ENCODE measurements at regions not wholly inside any gene's neighbourhood (a gene's known extent, or its start where the extent isn't known, plus 50 kb on each side); places are given as distances from the start of the nearest gene placed in this dataset.

- no peaks in the 10 kb centered on the region for H3K9me2 ChIP-seq (replicated peaks; ENCODE audit: control insufficient read depth, low read length)
- H3K79me2 ChIP-seq (ENCODE audit: control insufficient read depth, low read length), result no peaks in the 10 kb centered on the region
- TF ChIP-seq CTCF (IDR thresholded peaks at IDR 0.05; ENCODE audit: low read depth, low read length, poor library complexity, severe bottlenecking), result no peak
- no peak for TF ChIP-seq EZH2phosphoT487 (IDR thresholded peaks at IDR 0.05; ENCODE audit: borderline replicate concordance, low read length)
- H3K4me3 ChIP-seq (ENCODE audit: low read length), result no peak overlapping the region
- no peaks in the 10 kb centered on the region for H4K20me1 ChIP-seq (ENCODE audit: control insufficient read depth, insufficient read depth, low read depth, low read length)
- H3K4me1 ChIP-seq (ENCODE audit: control insufficient read depth, low read length), result no peaks in the 10 kb centered on the region
- no peaks in the 10 kb centered on the region for H3K36me3 ChIP-seq (ENCODE audit: control insufficient read depth, low read length)
- no peak overlapping the region for H3K4me2 ChIP-seq (ENCODE audit: low read length)
- H3K27me3 ChIP-seq (ENCODE audit: control insufficient read depth, low read length), result no peaks in the 10 kb centered on the region
- H3K27ac ChIP-seq (ENCODE audit: low read depth, low read length), result no peak overlapping the region
- no peaks in the 10 kb centered on the region for H3K9me3 ChIP-seq (ENCODE audit: control insufficient read depth, insufficient read depth, low read length)
- no peaks in the 10 kb centered on the region for H3F3A ChIP-seq (ENCODE audit: control insufficient read depth, insufficient read depth)
Observed at GRCh38 chr12:88996200-88996788, 356.0 kb downstream of the DUSP6 start.

GRCh38 chr12:88994971-88995370 lies 357.3 kb downstream of the DUSP6 start:
- H3K4me1 ChIP-seq (ENCODE audit: control insufficient read depth, low read length), result no peaks in the 10 kb centered on the region
- no peak overlapping the region for H3K4me2 ChIP-seq (ENCODE audit: low read length)
- TF ChIP-seq CTCF (IDR thresholded peaks at IDR 0.05; ENCODE audit: low read depth, low read length, poor library complexity, severe bottlenecking), result no peak
- no peaks in the 10 kb centered on the region for H4K20me1 ChIP-seq (ENCODE audit: control insufficient read depth, insufficient read depth, low read depth, low read length)
- no peaks in the 10 kb centered on the region for H3K79me2 ChIP-seq (ENCODE audit: control insufficient read depth, low read length)
- no peak overlapping the region for H3K27ac ChIP-seq (ENCODE audit: low read depth, low read length)
- no peaks in the 10 kb centered on the region for H3F3A ChIP-seq (ENCODE audit: control insufficient read depth, insufficient read depth)
- no peaks in the 10 kb centered on the region for H3K9me3 ChIP-seq (ENCODE audit: control insufficient read depth, insufficient read depth, low read length)
- no peaks in the 10 kb centered on the region for H3K36me3 ChIP-seq (ENCODE audit: control insufficient read depth, low read length)
- no peaks in the 10 kb centered on the region for H3K9me2 ChIP-seq (replicated peaks; ENCODE audit: control insufficient read depth, low read length)
- H3K4me3 ChIP-seq (ENCODE audit: low read length), result no peak overlapping the region
- no peaks in the 10 kb centered on the region for H3K27me3 ChIP-seq (ENCODE audit: control insufficient read depth, low read length)

- H3K9me2 ChIP-seq (replicated peaks; ENCODE audit: control insufficient read depth, low read length), result no peaks in the 10 kb centered on the region
- H3K27me3 ChIP-seq (ENCODE audit: control insufficient read depth, low read length), result no peaks in the 10 kb centered on the region
- TF ChIP-seq EZH2phosphoT487 (IDR thresholded peaks at IDR 0.05; ENCODE audit: borderline replicate concordance, low read length) (no peak), CTCF (IDR thresholded peaks at IDR 0.05; ENCODE audit: low read depth, low read length, poor library complexity, severe bottlenecking) (no peak)
- H4K20me1 ChIP-seq (ENCODE audit: control insufficient read depth, insufficient read depth, low read depth, low read length), result no peaks in the 10 kb centered on the region
- H3K4me2 ChIP-seq (ENCODE audit: low read length), result no peak overlapping the region
- no peaks in the 10 kb centered on the region for H3K9me3 ChIP-seq (ENCODE audit: control insufficient read depth, insufficient read depth, low read length)
- no peaks in the 10 kb centered on the region for H3F3A ChIP-seq (ENCODE audit: control insufficient read depth, insufficient read depth)
- no peaks in the 10 kb centered on the region for H3K36me3 ChIP-seq (ENCODE audit: control insufficient read depth, low read length)
- H3K4me3 ChIP-seq (ENCODE audit: low read length), result no peak overlapping the region
- H3K79me2 ChIP-seq (ENCODE audit: control insufficient read depth, low read length), result no peaks in the 10 kb centered on the region
- no peaks in the 10 kb centered on the region for H3K4me1 ChIP-seq (ENCODE audit: control insufficient read depth, low read length)
- H3K27ac ChIP-seq (ENCODE audit: low read depth, low read length), result no peak overlapping the region
Observed at GRCh38 chr12:88994537-88994936, 357.8 kb downstream of the DUSP6 start.

Data from DOHH2 (cell line).